ENCODE measurements at regions not wholly inside any gene's neighbourhood (a gene's known extent, or its start where the extent isn't known, plus 50 kb on each side); places are given as distances from the start of the nearest gene placed in this dataset.

DNA sequence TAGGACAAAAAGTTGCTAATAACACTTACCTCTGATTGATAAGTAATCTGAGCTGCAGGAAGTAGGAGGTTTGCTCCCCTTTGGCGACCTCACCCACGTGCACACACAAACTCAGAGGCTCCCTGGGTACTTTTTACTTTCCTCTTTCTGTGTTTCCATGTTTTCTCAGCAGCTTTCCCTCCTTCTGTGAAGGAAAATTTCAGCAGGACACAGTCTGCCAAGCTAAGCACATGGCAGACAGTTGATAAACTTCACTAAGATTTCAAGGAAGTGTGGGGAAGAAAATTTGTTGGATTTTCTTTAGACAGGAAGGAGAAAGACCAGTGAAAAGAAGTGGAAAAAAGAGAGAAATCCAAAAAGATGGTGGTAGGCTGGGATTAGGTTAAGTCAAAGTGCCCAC, 215.5 kb upstream of the ARG1 start:
- Mint-ChIP-seq H3K4me1 (peaks cover 3% of the 10 kb centered on the region), H3K9me3 (ENCODE audit: insufficient read depth) (no peaks in the 10 kb centered on the region), H3K27ac (no peak overlapping the region), H3K27me3 (no peaks in the 10 kb centered on the region), H3K4me3 (no peak overlapping the region)
- Histone ChIP-seq H3K4me2 (replicated peaks; ENCODE audit: low read depth, low read length, poor library complexity, severe bottlenecking) (no peak overlapping the region), H3K4me1 (ENCODE audit: control insufficient read depth in 2 of 2, insufficient read depth in 2 of 2, low read length in 2 of 2) (no peaks in the 10 kb centered on the region), H4K20me1 (ENCODE audit: control insufficient read depth, insufficient read depth, low read length, poor library complexity, severe bottlenecking) (no peaks in the 10 kb centered on the region), H3K27ac (ENCODE audit: low read length in 2 of 2) (no peak overlapping the region), H3K36me3 (replicated peaks in 1 of 2; ENCODE audit: control extremely low read depth in 1 of 2, control insufficient read depth in 1 of 2, extremely low read depth in 1 of 2, insufficient read depth in 2 of 2, low read length in 1 of 2) (no peaks in the 10 kb centered on the region), H3K79me2 (ENCODE audit: control insufficient read depth, insufficient read depth, low read length) (no peaks in the 10 kb centered on the region), H2AFZ (ENCODE audit: insufficient read depth, low read depth, low read length, poor library complexity, severe bottlenecking) (no peak overlapping the region), H3K4me3 (ENCODE audit: control extremely low read depth in 1 of 5, extremely low read depth in 1 of 5, insufficient read depth in 1 of 5, low read depth in 2 of 5, low read length in 4 of 5) (no peak overlapping the region), H3K9ac (ENCODE audit: low read length) (no peak overlapping the region), H3K9me3 (ENCODE audit: control extremely low read depth in 1 of 3, control insufficient read depth in 2 of 3, insufficient read depth in 1 of 3, low read length in 2 of 3) (no peaks in the 10 kb centered on the region), H3K27me3 (replicated peaks in 1 of 4; ENCODE audit: control extremely low read depth in 1 of 4, control insufficient read depth in 3 of 4, insufficient read depth in 4 of 4, low read length in 3 of 4) (no peaks in the 10 kb centered on the region)
- intact Hi-C loops (cut with micrococcal nuclease), result no loop called here
- ChIA-PET CTCF (no interaction called here), POLR2A (no interaction called here)
- no CpG with 5 or more reads among the region's 2 CpGs for WGBS (ENCODE audit: insufficient coverage)
- ATAC-seq (ENCODE audit: low read depth) (no peak), DNase-seq (no peak)
- TF ChIP-seq, protein P1, sequence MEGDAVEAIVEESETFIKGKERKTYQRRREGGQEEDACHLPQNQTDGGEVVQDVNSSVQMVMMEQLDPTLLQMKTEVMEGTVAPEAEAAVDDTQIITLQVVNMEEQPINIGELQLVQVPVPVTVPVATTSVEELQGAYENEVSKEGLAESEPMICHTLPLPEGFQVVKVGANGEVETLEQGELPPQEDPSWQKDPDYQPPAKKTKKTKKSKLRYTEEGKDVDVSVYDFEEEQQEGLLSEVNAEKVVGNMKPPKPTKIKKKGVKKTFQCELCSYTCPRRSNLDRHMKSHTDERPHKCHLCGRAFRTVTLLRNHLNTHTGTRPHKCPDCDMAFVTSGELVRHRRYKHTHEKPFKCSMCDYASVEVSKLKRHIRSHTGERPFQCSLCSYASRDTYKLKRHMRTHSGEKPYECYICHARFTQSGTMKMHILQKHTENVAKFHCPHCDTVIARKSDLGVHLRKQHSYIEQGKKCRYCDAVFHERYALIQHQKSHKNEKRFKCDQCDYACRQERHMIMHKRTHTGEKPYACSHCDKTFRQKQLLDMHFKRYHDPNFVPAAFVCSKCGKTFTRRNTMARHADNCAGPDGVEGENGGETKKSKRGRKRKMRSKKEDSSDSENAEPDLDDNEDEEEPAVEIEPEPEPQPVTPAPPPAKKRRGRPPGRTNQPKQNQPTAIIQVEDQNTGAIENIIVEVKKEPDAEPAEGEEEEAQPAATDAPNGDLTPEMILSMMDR (IDR thresholded peaks at IDR 0.05), result no peak
- TF ChIP-seq EZH2 (IDR thresholded peaks at IDR 0.05; ENCODE audit: borderline replicate concordance, insufficient read depth, low read depth, low read length, poor library complexity, severe bottlenecking), result no peak

DNA sequence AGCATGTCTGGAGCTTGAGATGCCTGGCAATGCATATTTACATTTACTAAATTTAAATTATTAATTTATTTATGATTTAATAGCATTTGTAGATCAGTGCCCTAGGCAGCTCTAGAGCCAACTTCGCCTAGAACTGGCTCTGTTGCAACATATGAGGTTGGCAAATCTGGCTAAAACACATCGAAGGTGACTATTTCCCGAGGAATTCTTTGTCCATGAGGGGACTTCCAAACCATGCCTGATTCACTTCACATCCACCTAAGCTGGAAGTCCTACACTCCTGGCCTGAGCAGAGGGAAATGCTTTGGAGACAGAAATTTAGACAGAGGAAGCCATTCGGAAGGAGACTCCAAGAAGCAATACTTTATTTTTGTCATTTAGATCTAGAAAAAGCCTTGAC, 211.0 kb upstream of the ARG1 start:
- TF ChIP-seq EZH2 (IDR thresholded peaks at IDR 0.05; ENCODE audit: borderline replicate concordance, insufficient read depth, low read depth, low read length, poor library complexity, severe bottlenecking), result no peak
- TF ChIP-seq, protein P1 (IDR thresholded peaks at IDR 0.05), result no peak
- H3K9ac ChIP-seq (ENCODE audit: low read length), result no peak overlapping the region
- no peaks in the 10 kb centered on the region for H3K36me3 ChIP-seq (replicated peaks in 1 of 2; ENCODE audit: control extremely low read depth in 1 of 2, control insufficient read depth in 1 of 2, extremely low read depth in 1 of 2, insufficient read depth in 2 of 2, low read length in 1 of 2)
- ATAC-seq (ENCODE audit: low read depth) (no peak), DNase-seq (no peak)
- no peaks in the 10 kb centered on the region for H3K9me3 ChIP-seq (ENCODE audit: control extremely low read depth in 1 of 3, control insufficient read depth in 2 of 3, insufficient read depth in 1 of 3, low read length in 2 of 3)
- peaks cover 16 to 17% of the 10 kb centered on the region in 2 donors for H3K4me1 ChIP-seq (ENCODE audit: control insufficient read depth in 2 of 2, insufficient read depth in 2 of 2, low read length in 2 of 2)
- Mint-ChIP-seq H3K27ac (no peak overlapping the region), H3K4me3 (no peak overlapping the region), H3K27me3 (no peaks in the 10 kb centered on the region), H3K4me1 (peaks cover 18% of the 10 kb centered on the region), H3K9me3 (ENCODE audit: insufficient read depth) (no peaks in the 10 kb centered on the region)
- no CpG with 5 or more reads among the region's 4 CpGs for WGBS (ENCODE audit: insufficient coverage)
- H2AFZ ChIP-seq (ENCODE audit: insufficient read depth, low read depth, low read length, poor library complexity, severe bottlenecking), result no peak overlapping the region
- ChIA-PET CTCF (no interaction called here), POLR2A (no interaction called here)
- H3K27me3 ChIP-seq (replicated peaks in 1 of 4; ENCODE audit: control extremely low read depth in 1 of 4, control insufficient read depth in 3 of 4, insufficient read depth in 4 of 4, low read length in 3 of 4), result no peaks in the 10 kb centered on the region
- H3K4me2 ChIP-seq (replicated peaks; ENCODE audit: low read depth, low read length, poor library complexity, severe bottlenecking), result no peak overlapping the region
- no peak overlapping the region for H3K27ac ChIP-seq (ENCODE audit: low read length in 2 of 2)
- no peak overlapping the region for H3K4me3 ChIP-seq (ENCODE audit: control extremely low read depth in 1 of 5, extremely low read depth in 1 of 5, insufficient read depth in 1 of 5, low read depth in 2 of 5, low read length in 4 of 5)
- H3K79me2 ChIP-seq (ENCODE audit: control insufficient read depth, insufficient read depth, low read length), result no peaks in the 10 kb centered on the region
- H4K20me1 ChIP-seq (ENCODE audit: control insufficient read depth, insufficient read depth, low read length, poor library complexity, severe bottlenecking), result no peaks in the 10 kb centered on the region
- intact Hi-C loops (cut with micrococcal nuclease), result no loop called here

All from B cell (primary cell).